CD4-positive, alpha-beta memory T cell (primary cell): ENCODE measurements at regions not wholly inside any gene's neighbourhood (a gene's known extent, or its start where the extent isn't known, plus 50 kb on each side); places are given as distances from the start of the nearest gene placed in this dataset.

Source experiments
- CTCF ChIA-PET: fragments of 350-600 bp; sonication (Branson Sonifier 250); formaldehyde crosslinking; loops from one replicate; lab custom pipeline; 2021; ENCODE audit warnings: inconsistent platforms; ENCODE audit not compliant: partially characterized antibody; lab: Charles Lee
- POLR2A ChIA-PET: fragments of 350-600 bp; sonication (Branson Sonifier 250); formaldehyde crosslinking; loops from one replicate; lab custom pipeline; 2021; ENCODE audit not compliant: partially characterized antibody; lab: Charles Lee
- DNase-seq, 5 donors: peaks; one replicate each; pipeline versions ENCODE4 v3.0.0 to v3.0.0-alpha.2; 2020 to 2022; ENCODE audit warnings: mixed read lengths in 1 of 5
- H3K27ac ChIP-seq: one replicate; pipeline ENCODE4 v1.7.0; 2013; ENCODE audit warnings: low read depth, low read length
- H3K27me3 ChIP-seq: 2 replicates; pipeline ENCODE4 v1.7.0; 2013; ENCODE audit warnings: mild to moderate bottlenecking, low read length, moderate library complexity; ENCODE audit not compliant: insufficient read depth
- H3K36me3 ChIP-seq: 2 replicates; pipeline ENCODE4 v1.7.0; 2013; ENCODE audit warnings: mild to moderate bottlenecking, low read length, moderate library complexity; ENCODE audit not compliant: insufficient read depth
- H3K4me1 ChIP-seq: 2 replicates; pipeline ENCODE4 v1.7.0; 2013; ENCODE audit warnings: mild to moderate bottlenecking, low read length, moderate library complexity; ENCODE audit not compliant: insufficient read depth
- H3K4me3 ChIP-seq, 2 donors: one replicate each; pipeline ENCODE4 v1.7.0; 2013; ENCODE audit warnings: low read length in 2 of 2, mild to moderate bottlenecking in 1 of 2
- H3K9me3 ChIP-seq, 2 donors: one replicate each; pipeline ENCODE4 v1.7.0; 2013; ENCODE audit warnings: low read length in 2 of 2, control low read depth in 1 of 2; ENCODE audit not compliant: control insufficient read depth in 1 of 2
- H3K27ac Mint-ChIP-seq, 7 donors: one replicate each; pipeline ENCODE4 v1.8.0; 2020 to 2021; ENCODE audit warnings: mixed read lengths in 7 of 7, mild to moderate bottlenecking in 6 of 7, inconsistent platforms in 3 of 7, moderate library complexity in 3 of 7
- H3K27me3 Mint-ChIP-seq, 2 donors: one replicate each; pipeline ENCODE4 v1.8.0; 2020 to 2021; ENCODE audit warnings: mixed read lengths in 2 of 2
- H3K36me3 Mint-ChIP-seq, 2 donors: one replicate each; pipeline ENCODE4 v1.8.0; 2020 to 2021; ENCODE audit warnings: mixed read lengths in 2 of 2, inconsistent platforms in 1 of 2, mild to moderate bottlenecking in 1 of 2
- H3K4me1 Mint-ChIP-seq, 4 donors: one replicate each; pipeline ENCODE4 v1.8.0; 2020 to 2021; ENCODE audit warnings: mixed read lengths in 4 of 4, mild to moderate bottlenecking in 1 of 4
- H3K4me3 Mint-ChIP-seq, 8 donors: one replicate each; pipeline ENCODE4 v1.8.0; 2020 to 2021; ENCODE audit warnings: mixed read lengths in 8 of 8, mild to moderate bottlenecking in 7 of 8, moderate library complexity in 6 of 8, inconsistent platforms in 3 of 8
- H3K9me3 Mint-ChIP-seq, 8 donors: one replicate each; pipeline ENCODE4 v1.8.0; 2020 to 2021; ENCODE audit warnings: mixed read lengths in 8 of 8, mild to moderate bottlenecking in 5 of 8, inconsistent platforms in 3 of 8, moderate library complexity in 1 of 8
- intact Hi-C: fragments of 100-400 bp; cut with micrococcal nuclease; formaldehyde crosslinking; loops from one replicate; pipeline ENCODE4 v1.15.1; 2023

DNA sequence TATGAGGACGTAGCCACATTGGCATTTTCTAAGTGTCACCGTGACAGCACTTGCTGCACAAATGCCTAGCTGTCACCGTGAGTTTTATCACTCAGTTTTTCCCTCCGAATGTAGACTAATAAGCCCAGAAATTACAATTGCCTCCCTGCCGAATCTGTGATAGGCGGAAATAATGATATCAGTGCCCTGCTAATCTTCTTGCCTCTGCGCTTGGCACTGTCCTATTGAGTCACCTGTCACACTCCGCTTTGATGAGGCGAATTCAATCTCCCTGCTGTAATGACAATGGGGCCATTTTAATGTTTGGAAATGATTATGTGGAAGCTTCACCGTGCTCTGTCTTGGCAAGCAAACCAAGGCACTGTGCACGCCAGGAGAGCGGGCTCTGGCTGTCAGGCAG, 112.8 kb downstream of the LINC00237 start:
- no peaks in the 10 kb centered on the region for H3K4me1 Mint-ChIP-seq

DNA sequence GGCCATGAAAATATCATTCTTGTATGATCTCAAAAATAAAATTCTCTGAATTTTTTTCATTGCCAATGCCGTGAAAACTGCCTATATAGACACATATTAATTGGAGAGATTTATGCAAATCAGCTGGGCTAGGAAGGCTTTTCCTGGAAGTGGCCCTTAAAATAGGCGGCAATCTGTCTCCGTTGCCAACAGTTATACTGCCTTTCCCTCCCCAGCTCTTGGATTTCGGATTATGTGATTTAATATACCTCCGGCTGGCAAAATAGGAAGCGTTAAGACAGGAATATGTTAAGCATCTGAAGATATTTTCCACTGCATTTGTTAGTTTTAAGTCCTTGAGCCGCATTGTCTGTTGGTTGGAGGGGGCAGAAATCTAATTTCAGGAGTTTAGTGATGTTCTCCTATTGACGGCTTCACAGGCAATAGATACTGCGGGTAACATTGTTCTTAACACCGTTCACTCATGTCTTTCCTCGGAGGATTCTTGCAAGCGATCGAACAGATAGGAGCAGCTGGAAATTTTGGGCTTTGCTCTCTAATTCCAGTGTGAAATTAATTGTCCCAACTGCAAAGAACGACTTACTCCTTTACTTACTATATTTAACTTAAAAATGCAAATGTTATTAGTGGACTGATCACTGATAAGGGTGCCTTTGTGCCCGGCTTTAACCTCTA, 113.3 kb downstream of the LINC00237 start:
- intact Hi-C loops, result no loop called here
- H3K36me3 Mint-ChIP-seq, result no peaks in the 10 kb centered on the region
- CTCF ChIA-PET, result no interaction called here

More for the DNA sequence above, 112.8 kb downstream of the LINC00237 start:
- CTCF ChIA-PET, result no interaction called here
- H3K4me3 Mint-ChIP-seq, result no peak overlapping the region
- H3K36me3 ChIP-seq, result no peaks in the 10 kb centered on the region
- intact Hi-C loops, result no loop called here
- no peak for DNase-seq
- H3K27me3 ChIP-seq, result no peaks in the 10 kb centered on the region
- no peak overlapping the region for H3K4me3 ChIP-seq
- H3K9me3 Mint-ChIP-seq, result peaks cover 0 to 3% (median 0%) of the 10 kb centered on the region in 8 donors
- POLR2A ChIA-PET, result no interaction called here
- no peak overlapping the region for H3K27ac Mint-ChIP-seq
- no peaks in the 10 kb centered on the region for H3K9me3 ChIP-seq
- no peak overlapping the region for H3K27ac ChIP-seq
- H3K4me1 ChIP-seq, result no peaks in the 10 kb centered on the region
- H3K36me3 Mint-ChIP-seq, result no peaks in the 10 kb centered on the region
- H3K27me3 Mint-ChIP-seq, result peaks cover 3 to 5% of the 10 kb centered on the region in 2 donors

DNA sequence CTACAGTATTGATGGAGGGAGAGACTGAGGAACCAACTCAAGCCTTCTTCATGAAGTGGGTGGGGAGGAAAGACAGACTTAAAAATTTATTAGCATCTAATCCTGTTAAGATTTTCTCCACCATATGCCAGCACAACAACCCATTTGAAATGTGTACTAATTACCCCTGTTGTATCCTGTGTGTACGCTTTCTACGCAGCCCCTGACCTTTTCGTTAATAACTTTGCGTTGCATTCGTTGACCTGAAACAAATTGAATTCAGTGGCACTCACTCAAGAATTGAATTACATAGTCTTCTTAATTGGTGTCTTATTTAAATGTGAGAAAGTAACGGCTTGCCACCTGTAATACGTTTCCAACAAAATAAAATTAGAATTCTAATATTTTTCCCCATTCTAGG, 113.9 kb downstream of the LINC00237 start:
- POLR2A ChIA-PET, result no interaction called here
- Mint-ChIP-seq H3K9me3 (peaks cover 0 to 3% (median 0%) of the 10 kb centered on the region in 8 donors), H3K27ac (no peak overlapping the region)

More for the DNA sequence above, 113.3 kb downstream of the LINC00237 start:
- no peak overlapping the region for H3K4me3 ChIP-seq
- no peaks in the 10 kb centered on the region for H3K4me1 ChIP-seq
- Mint-ChIP-seq H3K27ac (no peak overlapping the region), H3K4me3 (no peak overlapping the region), H3K9me3 (peaks cover 0 to 3% (median 0%) of the 10 kb centered on the region in 8 donors), H3K27me3 (peaks cover 3 to 5% of the 10 kb centered on the region in 2 donors), H3K4me1 (no peaks in the 10 kb centered on the region)
- POLR2A ChIA-PET, result no interaction called here
- no peak for DNase-seq
- H3K27ac ChIP-seq, result no peak overlapping the region
- H3K9me3 ChIP-seq, result no peaks in the 10 kb centered on the region
- no peaks in the 10 kb centered on the region for H3K27me3 ChIP-seq
- no peaks in the 10 kb centered on the region for H3K36me3 ChIP-seq

DNA sequence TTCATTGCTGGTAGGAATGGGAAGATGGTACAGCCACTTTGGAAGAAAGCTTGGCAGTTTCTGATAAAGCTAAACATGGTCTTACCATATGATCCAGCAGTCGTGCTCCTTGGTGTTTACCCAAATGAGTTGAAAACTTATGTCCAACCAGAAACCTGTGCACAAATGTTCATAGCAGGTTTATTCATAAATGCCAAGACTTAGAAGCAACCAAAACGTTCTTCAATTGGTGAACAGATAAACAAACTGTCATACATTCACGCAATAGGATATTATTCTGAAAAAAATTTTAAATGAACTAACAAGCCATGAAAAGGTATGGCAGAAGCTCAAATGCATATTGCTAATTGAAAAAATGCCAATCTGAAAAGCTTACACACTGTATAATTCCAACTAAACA, 117.1 kb downstream of the LINC00237 start:
- no peaks in the 10 kb centered on the region for H3K4me1 Mint-ChIP-seq

More for the DNA sequence above, 113.9 kb downstream of the LINC00237 start:
- Histone ChIP-seq H3K36me3 (no peaks in the 10 kb centered on the region), H3K27ac (no peak overlapping the region), H3K4me3 (no peak overlapping the region), H3K9me3 (no peaks in the 10 kb centered on the region), H3K27me3 (no peaks in the 10 kb centered on the region), H3K4me1 (no peaks in the 10 kb centered on the region)
- no peak for DNase-seq
- peaks cover 3 to 5% of the 10 kb centered on the region in 2 donors for H3K27me3 Mint-ChIP-seq
- intact Hi-C loops, result no loop called here
- no peaks in the 10 kb centered on the region for H3K36me3 Mint-ChIP-seq
- H3K4me1 Mint-ChIP-seq, result no peaks in the 10 kb centered on the region
- no peak overlapping the region for H3K4me3 Mint-ChIP-seq
- CTCF ChIA-PET, result no interaction called here

DNA sequence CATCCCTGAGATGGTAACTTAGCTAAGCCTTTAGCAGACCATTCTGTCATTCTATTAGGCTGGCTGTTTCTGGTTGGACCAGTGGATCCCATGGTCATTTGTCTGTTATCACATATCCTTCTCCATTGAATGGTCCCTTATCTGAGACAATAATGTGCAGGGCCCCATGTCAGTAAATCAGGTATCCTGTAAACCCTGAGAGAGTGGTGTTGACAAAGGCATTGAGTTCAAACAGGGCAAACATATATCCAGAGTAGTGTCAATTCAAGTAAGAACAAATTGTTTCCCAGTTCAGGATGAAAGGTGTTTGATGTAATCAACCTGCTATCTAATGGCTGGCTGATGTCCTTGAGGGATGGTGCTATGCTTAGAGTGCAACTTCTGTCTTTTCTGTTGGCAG, 126.2 kb downstream of the LINC00237 start:
- DNase-seq, result no peak
- Mint-ChIP-seq H3K9me3 (peaks cover 0 to 18% (median 2%) of the 10 kb centered on the region in 8 donors), H3K36me3 (no peaks in the 10 kb centered on the region), H3K27ac (no peak overlapping the region), H3K4me3 (no peak overlapping the region), H3K27me3 (peaks cover 3 to 20% of the 10 kb centered on the region in 2 donors), H3K4me1 (no peaks in the 10 kb centered on the region)
- H3K4me1 ChIP-seq, result no peaks in the 10 kb centered on the region
- H3K4me3 ChIP-seq, result no peak overlapping the region
- ChIA-PET POLR2A (no interaction called here), CTCF (no interaction called here)
- H3K27ac ChIP-seq, result no peak overlapping the region
- no peaks in the 10 kb centered on the region for H3K27me3 ChIP-seq
- H3K36me3 ChIP-seq, result no peaks in the 10 kb centered on the region
- intact Hi-C loops, result no loop called here
- H3K9me3 ChIP-seq, result no peaks in the 10 kb centered on the region

More for the DNA sequence above, 117.1 kb downstream of the LINC00237 start:
- intact Hi-C loops, result no loop called here
- H3K9me3 Mint-ChIP-seq, result peaks cover 0 to 4% (median 0%) of the 10 kb centered on the region in 8 donors
- no peak for DNase-seq
- no peaks in the 10 kb centered on the region for H3K27me3 ChIP-seq
- H3K4me3 Mint-ChIP-seq, result no peak overlapping the region
- H3K4me1 ChIP-seq, result no peaks in the 10 kb centered on the region
- CTCF ChIA-PET, result no interaction called here
- POLR2A ChIA-PET, result no interaction called here
- H3K4me3 ChIP-seq, result no peak overlapping the region
- H3K36me3 Mint-ChIP-seq, result no peaks in the 10 kb centered on the region
- no peak overlapping the region for H3K27ac ChIP-seq
- H3K36me3 ChIP-seq, result no peaks in the 10 kb centered on the region
- peaks cover 3 to 8% of the 10 kb centered on the region in 2 donors for H3K27me3 Mint-ChIP-seq
- no peaks in the 10 kb centered on the region for H3K9me3 ChIP-seq
- H3K27ac Mint-ChIP-seq, result no peak overlapping the region

DNA sequence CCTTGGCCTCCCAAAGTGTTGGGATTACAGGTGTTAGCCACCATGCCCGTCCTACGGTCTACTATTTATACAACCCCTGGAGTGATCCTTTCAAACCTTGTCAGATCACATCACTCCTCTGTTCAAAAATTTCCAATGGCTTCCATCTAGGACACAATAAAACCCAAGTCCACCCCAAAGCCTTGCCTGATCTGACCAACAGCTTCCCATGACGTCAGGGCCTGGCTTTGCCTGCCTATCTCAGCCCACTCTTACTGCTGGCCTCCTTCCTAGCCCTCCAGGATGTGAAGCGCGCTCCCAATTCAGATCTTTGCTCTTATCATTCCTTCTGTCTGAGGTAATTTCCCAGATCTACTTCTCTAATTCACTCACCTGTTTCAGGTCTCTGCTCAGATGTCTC, 128.4 kb downstream of the LINC00237 start:
- ChIA-PET POLR2A (no interaction called here), CTCF (no interaction called here)
- Mint-ChIP-seq H3K4me1 (no peaks in the 10 kb centered on the region), H3K9me3 (peaks cover 0 to 11% (median 4%) of the 10 kb centered on the region in 8 donors), H3K27me3 (peaks cover 7 to 17% of the 10 kb centered on the region in 2 donors), H3K4me3 (no peak overlapping the region), H3K27ac (no peak overlapping the region), H3K36me3 (no peaks in the 10 kb centered on the region)
- H3K9me3 ChIP-seq, result no peaks in the 10 kb centered on the region
- H3K36me3 ChIP-seq, result no peaks in the 10 kb centered on the region
- no peaks in the 10 kb centered on the region for H3K4me1 ChIP-seq
- H3K27me3 ChIP-seq, result no peaks in the 10 kb centered on the region
- DNase-seq, result no peak
- H3K4me3 ChIP-seq, result no peak overlapping the region
- intact Hi-C loops, result no loop called here
- no peak overlapping the region for H3K27ac ChIP-seq

DNA sequence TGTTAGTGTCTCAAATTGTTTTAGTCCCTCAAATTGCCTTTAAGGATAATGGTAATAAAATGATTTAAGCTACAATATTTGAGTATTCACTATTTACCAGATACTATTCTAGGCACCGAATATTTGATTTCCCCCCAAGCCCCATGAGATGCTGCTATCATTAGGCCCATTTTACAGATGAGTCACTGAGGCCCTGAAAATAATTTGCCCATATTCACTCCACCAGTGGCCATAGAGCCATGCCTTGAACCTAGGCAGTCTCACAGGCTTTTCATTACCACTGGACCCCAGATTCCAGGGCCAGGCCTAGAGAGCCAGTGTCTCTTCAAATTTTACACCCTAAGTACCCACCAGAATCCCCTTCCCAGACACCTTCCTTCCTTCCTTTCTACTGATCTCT, 133.7 kb downstream of the LINC00237 start:
- Histone ChIP-seq H3K27me3 (no peaks in the 10 kb centered on the region), H3K9me3 (no peaks in the 10 kb centered on the region), H3K4me3 (no peak overlapping the region), H3K4me1 (no peaks in the 10 kb centered on the region), H3K27ac (no peak overlapping the region), H3K36me3 (no peaks in the 10 kb centered on the region)
- no peaks in the 10 kb centered on the region for H3K4me1 Mint-ChIP-seq
- POLR2A ChIA-PET, result no interaction called here
- CTCF ChIA-PET, result no interaction called here
- DNase-seq, result no peak
- no peaks in the 10 kb centered on the region for H3K36me3 Mint-ChIP-seq
- H3K9me3 Mint-ChIP-seq, result peaks cover 0 to 5% (median 0%) of the 10 kb centered on the region in 8 donors
- intact Hi-C loops, result no loop called here
- no peak overlapping the region for H3K27ac Mint-ChIP-seq
- no peak overlapping the region for H3K4me3 Mint-ChIP-seq
- peaks cover 2 to 8% of the 10 kb centered on the region in 2 donors for H3K27me3 Mint-ChIP-seq
